ENCODE measurements at regions not wholly inside any gene's neighbourhood (a gene's known extent, or its start where the extent isn't known, plus 50 kb on each side); places are given as distances from the start of the nearest gene placed in this dataset.

DNA sequence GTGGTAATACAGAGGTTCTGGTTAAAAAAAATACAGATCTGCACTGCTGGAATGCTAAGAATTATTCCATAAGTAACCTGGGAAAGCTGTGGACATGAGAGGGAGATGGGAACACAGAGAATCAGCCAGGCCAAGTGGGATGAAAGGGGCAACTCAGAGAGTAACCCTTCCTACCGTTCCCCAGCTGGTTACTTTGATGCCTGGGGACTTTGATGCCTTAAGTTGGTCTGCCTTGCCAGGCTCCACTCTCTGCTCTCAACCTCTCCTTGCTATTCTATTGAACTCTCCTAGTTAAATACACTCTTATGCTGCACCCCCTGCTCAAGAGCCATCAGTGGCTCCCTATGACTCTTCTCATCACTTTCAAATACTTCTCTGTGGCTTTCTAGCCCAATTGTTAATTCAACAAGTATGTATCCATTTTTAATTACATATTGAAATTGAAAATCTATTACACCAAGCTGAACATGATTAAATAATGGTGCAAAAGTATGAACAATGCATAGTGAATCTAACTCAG is 315.5 kb downstream of the TLE3 start:
- DNase-seq (ENCODE audit: low spot score) = no peak
- Histone ChIP-seq H3K27ac (no peak overlapping the region), H3K4me3 (no peak overlapping the region)
- TF ChIP-seq, protein P1, sequence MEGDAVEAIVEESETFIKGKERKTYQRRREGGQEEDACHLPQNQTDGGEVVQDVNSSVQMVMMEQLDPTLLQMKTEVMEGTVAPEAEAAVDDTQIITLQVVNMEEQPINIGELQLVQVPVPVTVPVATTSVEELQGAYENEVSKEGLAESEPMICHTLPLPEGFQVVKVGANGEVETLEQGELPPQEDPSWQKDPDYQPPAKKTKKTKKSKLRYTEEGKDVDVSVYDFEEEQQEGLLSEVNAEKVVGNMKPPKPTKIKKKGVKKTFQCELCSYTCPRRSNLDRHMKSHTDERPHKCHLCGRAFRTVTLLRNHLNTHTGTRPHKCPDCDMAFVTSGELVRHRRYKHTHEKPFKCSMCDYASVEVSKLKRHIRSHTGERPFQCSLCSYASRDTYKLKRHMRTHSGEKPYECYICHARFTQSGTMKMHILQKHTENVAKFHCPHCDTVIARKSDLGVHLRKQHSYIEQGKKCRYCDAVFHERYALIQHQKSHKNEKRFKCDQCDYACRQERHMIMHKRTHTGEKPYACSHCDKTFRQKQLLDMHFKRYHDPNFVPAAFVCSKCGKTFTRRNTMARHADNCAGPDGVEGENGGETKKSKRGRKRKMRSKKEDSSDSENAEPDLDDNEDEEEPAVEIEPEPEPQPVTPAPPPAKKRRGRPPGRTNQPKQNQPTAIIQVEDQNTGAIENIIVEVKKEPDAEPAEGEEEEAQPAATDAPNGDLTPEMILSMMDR (IDR thresholded peaks at IDR 0.05) = no peak

DNA sequence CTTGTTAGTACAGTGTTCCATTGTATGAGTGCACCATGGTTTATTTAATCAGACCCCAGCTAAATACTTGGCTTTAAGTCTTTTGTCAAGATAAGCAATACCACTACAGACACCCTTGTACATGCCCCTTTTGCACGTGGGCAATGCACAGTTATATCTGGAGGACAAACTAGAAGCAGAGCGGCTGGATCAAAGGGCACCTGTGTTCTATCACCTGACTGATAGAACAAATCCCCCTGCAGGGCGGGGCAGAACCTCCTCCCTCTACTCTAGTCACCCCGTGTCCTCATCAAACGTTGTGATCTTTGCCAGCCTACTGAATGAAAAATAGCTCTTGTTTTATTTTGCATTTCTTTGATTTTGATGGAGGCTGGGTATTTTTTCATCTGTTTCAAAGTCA is 314.9 kb downstream of the TLE3 start:
- H3K4me3 ChIP-seq = no peak overlapping the region
- H3K27ac ChIP-seq = no peak overlapping the region
- no peak for DNase-seq (ENCODE audit: low spot score)
- TF ChIP-seq, protein P1 (IDR thresholded peaks at IDR 0.05) = no peak

DNA sequence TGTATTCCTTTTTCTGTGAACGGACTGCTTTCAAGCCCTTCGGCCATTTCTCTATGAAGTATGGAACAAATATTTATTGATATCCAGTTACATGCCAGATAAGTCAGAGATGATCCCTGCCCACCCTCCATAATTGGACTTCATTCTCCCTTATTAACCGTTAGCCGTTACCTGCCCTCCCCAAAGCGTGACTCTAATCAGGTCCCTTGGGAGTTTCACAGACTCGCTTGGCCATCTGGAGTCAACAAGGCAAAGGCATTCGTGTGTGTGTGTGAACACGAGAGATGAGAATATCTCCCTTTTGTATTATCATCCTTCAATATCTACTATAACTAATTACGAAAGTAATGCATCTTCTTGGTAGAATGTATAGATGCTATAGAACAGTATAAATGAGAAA is 314.5 kb downstream of the TLE3 start:
- no peak overlapping the region for H3K27ac ChIP-seq
- no peak overlapping the region for H3K4me3 ChIP-seq
- TF ChIP-seq, protein P1 (IDR thresholded peaks at IDR 0.05) = no peak
- DNase-seq (ENCODE audit: low spot score) = no peak

DNA sequence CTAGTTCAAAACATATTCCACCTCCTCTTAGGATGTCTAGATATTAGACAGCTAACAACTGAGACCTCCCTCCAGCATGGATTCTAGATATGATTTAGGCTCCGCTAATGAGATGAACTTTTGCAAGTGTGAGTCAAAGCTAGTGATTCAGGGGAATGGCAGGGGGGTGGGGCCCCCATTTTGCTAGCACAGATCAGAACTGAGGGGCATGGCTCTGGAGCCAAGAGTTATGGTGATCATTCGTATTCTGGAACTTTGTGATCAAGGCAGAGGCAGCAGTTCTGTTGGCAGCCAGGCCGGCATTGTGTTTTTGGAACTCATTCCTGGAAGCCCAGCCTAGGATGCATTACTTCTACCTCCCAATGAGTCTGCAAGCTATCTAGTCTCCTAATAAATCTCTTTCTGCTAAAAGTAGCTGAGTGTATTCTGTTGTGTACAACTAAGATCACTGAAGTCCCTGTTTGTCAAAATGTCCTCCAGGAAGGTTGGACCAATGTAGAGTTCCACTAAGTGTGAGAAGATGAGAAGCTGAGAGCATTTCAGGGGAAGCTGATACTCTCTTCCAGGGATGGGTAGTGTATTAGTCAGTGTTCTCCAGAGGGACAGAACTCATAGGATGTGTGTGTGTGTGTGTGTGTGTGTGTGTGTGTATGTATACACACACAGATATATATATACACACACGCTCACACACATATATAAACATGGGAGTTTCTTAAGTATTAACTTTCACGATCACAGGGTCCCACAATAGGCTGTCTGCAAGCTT is 312.7 kb downstream of the TLE3 start:
- no peak overlapping the region for H3K4me3 ChIP-seq
- no peak overlapping the region for H3K27ac ChIP-seq
- no peak for DNase-seq (ENCODE audit: low spot score)
- TF ChIP-seq, protein P1 (IDR thresholded peaks at IDR 0.05) = no peak

DNA sequence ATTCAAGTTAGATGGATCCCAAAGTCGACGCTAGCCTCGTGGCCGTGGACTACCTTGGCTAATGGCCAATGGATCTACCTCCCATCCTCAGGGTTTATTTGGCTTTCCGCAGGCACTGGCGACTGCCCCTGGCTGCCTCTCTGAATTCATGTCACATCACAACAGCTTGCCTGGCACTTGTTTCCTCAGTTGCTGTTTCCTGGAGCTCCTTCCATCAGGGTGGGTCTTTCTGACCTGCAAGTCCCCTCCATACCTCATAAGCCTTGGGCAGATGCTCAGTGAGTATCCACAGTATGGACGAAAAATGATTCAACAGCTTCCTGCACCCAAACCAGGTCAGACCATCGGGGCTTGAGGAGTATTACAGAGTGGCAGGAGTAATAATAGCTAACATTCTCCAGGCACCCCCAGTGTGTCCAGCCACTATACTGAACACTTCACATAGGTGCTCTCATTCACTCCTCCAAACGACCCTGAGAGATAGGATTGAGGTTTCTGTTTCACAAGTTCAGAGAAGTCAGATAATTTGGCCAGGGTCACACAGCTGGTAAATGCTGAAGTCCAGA is 311.5 kb downstream of the TLE3 start:
- H3K4me3 ChIP-seq = no peak overlapping the region
- TF ChIP-seq, protein P1 (IDR thresholded peaks at IDR 0.05) = no peak
- H3K27ac ChIP-seq = no peak overlapping the region
- no peak for DNase-seq (ENCODE audit: low spot score)

DNA sequence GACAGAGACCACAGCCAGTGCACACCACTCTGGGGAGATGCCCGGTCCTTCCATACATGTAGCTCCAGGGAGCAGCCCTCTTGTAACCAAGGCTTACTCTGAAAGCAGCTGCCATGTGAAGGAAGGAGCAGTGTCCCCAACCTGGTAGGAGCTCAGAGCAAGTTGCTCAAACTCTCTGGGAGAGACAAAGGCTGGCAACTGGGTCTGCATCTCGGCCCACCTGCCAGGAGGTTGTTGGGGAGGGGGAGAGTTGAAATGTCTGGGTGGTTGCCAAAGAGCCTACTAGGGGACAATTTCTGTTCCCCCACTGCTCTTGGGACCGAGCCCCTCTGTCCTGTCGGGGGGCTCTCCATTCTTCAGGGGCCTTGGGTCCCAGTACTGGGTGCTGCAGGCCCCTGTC is 309.9 kb downstream of the TLE3 start:
- Histone ChIP-seq H3K27ac (no peak overlapping the region), H3K4me3 (no peak overlapping the region)
- DNase-seq (ENCODE audit: low spot score) = no peak
- TF ChIP-seq, protein P1 (IDR thresholded peaks at IDR 0.05) = no peak
